ENCODE measurements at regions not wholly inside any gene's neighbourhood (a gene's known extent, or its start where the extent isn't known, plus 50 kb on each side); places are given as distances from the start of the nearest gene placed in this dataset.

- Histone ChIP-seq H3K4me3 (no peak overlapping the region), H3K27ac (no peak overlapping the region)
- no peak for TF ChIP-seq CTCF (IDR thresholded peaks at IDR 0.05)
- DNase-seq (ENCODE audit: low spot score) = no peak
Measured at GRCh38 chr13:58625703-58626389, 994.3 kb downstream of the PCDH17 start.

DNA sequence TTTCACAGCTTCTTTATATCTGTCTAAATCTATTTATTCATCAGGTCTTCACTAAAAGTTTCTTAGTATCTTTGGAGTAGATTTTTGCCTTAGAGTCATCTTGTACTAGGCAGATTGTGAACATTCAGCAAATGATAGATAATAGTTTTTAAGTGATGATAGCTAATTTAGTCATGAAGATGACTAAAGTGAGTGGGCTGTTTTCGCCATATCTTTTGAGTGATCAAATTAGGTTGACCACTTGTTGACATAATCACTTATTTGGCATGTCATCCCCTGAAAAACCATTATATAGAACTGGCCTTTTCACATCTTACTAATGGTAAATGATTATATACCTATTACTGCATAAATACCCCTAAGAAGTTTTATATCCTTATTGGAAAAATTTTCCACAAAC, 999.2 kb downstream of the PCDH17 start:
- H3K4me3 ChIP-seq = no peak overlapping the region
- H3K27ac ChIP-seq = no peak overlapping the region
- TF ChIP-seq CTCF (IDR thresholded peaks at IDR 0.05) = no peak
- no peak for DNase-seq (ENCODE audit: low spot score)

- no peak for DNase-seq (ENCODE audit: low spot score)
- H3K27ac ChIP-seq = no peak overlapping the region
- TF ChIP-seq CTCF (IDR thresholded peaks at IDR 0.05) = no peak
- no peak overlapping the region for H3K4me3 ChIP-seq
Measured at GRCh38 chr13:58633226-58633625, 1001.7 kb downstream of the PCDH17 start.

DNA sequence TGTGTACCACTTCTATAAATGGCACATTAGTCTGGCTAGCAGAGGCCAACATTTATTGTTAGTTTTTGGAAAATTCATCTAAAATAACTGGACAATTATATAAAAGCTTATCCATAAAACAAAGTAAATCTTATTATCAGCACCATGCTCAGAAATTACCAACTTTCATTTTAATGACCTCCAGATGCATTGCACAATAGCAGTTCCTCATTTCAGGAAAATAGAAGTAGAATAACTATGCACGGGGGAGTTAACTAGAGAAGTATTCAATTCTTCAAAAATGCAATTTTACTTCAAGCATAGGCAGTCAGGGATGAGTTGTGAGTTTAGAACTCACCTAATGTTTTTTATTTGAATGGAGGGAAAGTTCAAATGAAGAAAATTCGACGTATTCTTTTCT, 1023.5 kb downstream of the PCDH17 start:
- no peak for TF ChIP-seq CTCF (IDR thresholded peaks at IDR 0.05)
- DNase-seq (ENCODE audit: low spot score) = no peak
- Histone ChIP-seq H3K27ac (no peak overlapping the region), H3K4me3 (no peak overlapping the region)

DNA sequence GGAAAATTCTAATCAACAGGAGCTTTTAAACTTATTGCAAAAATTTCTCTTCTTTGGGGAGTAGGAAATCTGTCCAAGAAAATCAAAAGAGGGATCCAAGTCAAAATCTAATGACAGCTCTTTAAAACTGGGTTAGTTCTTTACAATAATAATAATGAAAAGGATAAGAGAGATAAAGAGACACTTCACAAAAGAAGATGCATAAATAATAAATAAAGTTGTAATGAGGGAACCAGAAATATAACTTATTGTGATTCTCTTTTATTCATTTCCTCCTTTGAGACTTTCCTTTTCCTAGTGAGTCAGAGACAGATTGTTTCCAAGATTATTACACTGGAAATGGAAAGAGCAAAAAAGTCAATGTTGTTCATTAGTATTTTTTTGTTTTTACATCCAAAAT, 1029.3 kb downstream of the PCDH17 start:
- Histone ChIP-seq H3K4me3 (no peak overlapping the region), H3K27ac (no peak overlapping the region)
- DNase-seq (ENCODE audit: low spot score) = no peak
- no peak for TF ChIP-seq CTCF (IDR thresholded peaks at IDR 0.05)

- no peak for DNase-seq (ENCODE audit: low spot score)
- Histone ChIP-seq H3K27ac (no peak overlapping the region), H3K4me3 (no peak overlapping the region)
- TF ChIP-seq CTCF (IDR thresholded peaks at IDR 0.05) = no peak
Measured at GRCh38 chr13:58666331-58666730, 1034.8 kb downstream of the PCDH17 start.

GRCh38 chr13:58667096-58667495, 1035.6 kb downstream of the PCDH17 start:
- H3K4me3 ChIP-seq = no peak overlapping the region
- H3K27ac ChIP-seq = no peak overlapping the region
- DNase-seq (ENCODE audit: low spot score) = no peak
- TF ChIP-seq CTCF (IDR thresholded peaks at IDR 0.05) = no peak
